Activated T-cell treated with anti-CD3 and anti-CD28 coated beads, Interleukin-2, amount 50 U/mL, for 24 hours (primary cell): ENCODE measurements at regions not wholly inside any gene's neighbourhood (a gene's known extent, or its start where the extent isn't known, plus 50 kb on each side); places are given as distances from the start of the nearest gene placed in this dataset.

Source experiments
- DNase-seq: peaks from one replicate; pipeline ENCODE4 v3.0.0-alpha.2; 2020
- H3K27ac Mint-ChIP-seq: 2 replicates; pipeline ENCODE4 v1.8.0; 2020; ENCODE audit warnings: mild to moderate bottlenecking, mixed read lengths
- H3K27me3 Mint-ChIP-seq: 2 replicates; pipeline ENCODE4 v1.8.0; 2020; ENCODE audit warnings: mixed read lengths
- H3K36me3 Mint-ChIP-seq: 2 replicates; pipeline ENCODE4 v1.8.0; 2020; ENCODE audit warnings: low read depth, mixed read lengths
- H3K4me1 Mint-ChIP-seq: 2 replicates; pipeline ENCODE4 v1.8.0; 2020; ENCODE audit warnings: low read depth, mixed read lengths
- H3K4me3 Mint-ChIP-seq: 2 replicates; pipeline ENCODE4 v1.8.0; 2020; ENCODE audit warnings: mild to moderate bottlenecking, moderate library complexity, mixed read lengths
- H3K9me3 Mint-ChIP-seq: 2 replicates; pipeline ENCODE4 v1.8.0; 2020; ENCODE audit warnings: mixed read lengths

DNA sequence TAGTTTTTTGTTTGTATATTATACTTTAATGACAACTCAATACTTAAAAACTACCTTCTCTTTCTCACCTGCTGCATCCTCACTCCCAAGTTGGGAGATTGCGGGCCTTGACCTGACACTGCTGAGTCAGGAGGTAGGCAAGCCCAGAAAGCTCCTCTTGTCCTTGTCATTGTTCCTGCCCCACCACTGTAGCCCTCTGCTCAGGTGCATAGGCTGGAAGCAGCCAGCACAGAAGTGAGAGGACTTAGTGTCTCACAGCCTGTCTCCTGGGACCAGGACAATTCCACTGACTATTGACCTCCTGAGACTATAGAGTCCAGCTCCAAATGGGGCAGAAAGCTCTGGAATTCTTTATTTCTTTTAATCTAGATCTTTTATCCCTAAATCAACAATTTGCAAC, 123.5 kb upstream of the NDP start:
- no peak overlapping the region for H3K27ac Mint-ChIP-seq
- H3K36me3 Mint-ChIP-seq: no peaks in the 10 kb centered on the region
- no peaks in the 10 kb centered on the region for H3K9me3 Mint-ChIP-seq
- no peaks in the 10 kb centered on the region for H3K4me1 Mint-ChIP-seq
- peaks cover 52% of the 10 kb centered on the region for H3K27me3 Mint-ChIP-seq
- no peak for DNase-seq
- H3K4me3 Mint-ChIP-seq: no peak overlapping the region

- Mint-ChIP-seq H3K27me3 (peaks cover 41% of the 10 kb centered on the region), H3K4me1 (no peaks in the 10 kb centered on the region)
These were observed 121.8 kb upstream of the NDP start for GRCh38 chrX:44094821-44095530.

GRCh38 chrX:44093431-44093830, 120.2 kb upstream of the NDP start:
- H3K27me3 Mint-ChIP-seq: peaks cover 34% of the 10 kb centered on the region
- no peak overlapping the region for H3K4me3 Mint-ChIP-seq
- H3K27ac Mint-ChIP-seq: no peak overlapping the region
- DNase-seq: no peak
- no peaks in the 10 kb centered on the region for H3K36me3 Mint-ChIP-seq
- no peaks in the 10 kb centered on the region for H3K4me1 Mint-ChIP-seq
- no peaks in the 10 kb centered on the region for H3K9me3 Mint-ChIP-seq

More at GRCh38 chrX:44094821-44095530, 121.8 kb upstream of the NDP start:
- H3K27ac Mint-ChIP-seq: no peak overlapping the region
- no peak for DNase-seq
- H3K9me3 Mint-ChIP-seq: no peaks in the 10 kb centered on the region
- no peaks in the 10 kb centered on the region for H3K36me3 Mint-ChIP-seq
- no peak overlapping the region for H3K4me3 Mint-ChIP-seq

GRCh38 chrX:44092778-44093177, 119.6 kb upstream of the NDP start:
- Mint-ChIP-seq H3K9me3 (no peaks in the 10 kb centered on the region), H3K27ac (no peak overlapping the region), H3K27me3 (peaks cover 33% of the 10 kb centered on the region), H3K4me3 (no peak overlapping the region), H3K4me1 (no peaks in the 10 kb centered on the region), H3K36me3 (no peaks in the 10 kb centered on the region)
- DNase-seq: no peak

- Mint-ChIP-seq H3K27me3 (peaks cover 29% of the 10 kb centered on the region), H3K4me3 (no peak overlapping the region), H3K9me3 (no peaks in the 10 kb centered on the region), H3K36me3 (no peaks in the 10 kb centered on the region), H3K4me1 (no peaks in the 10 kb centered on the region), H3K27ac (no peak overlapping the region)
- DNase-seq: no peak
These were observed 115.4 kb upstream of the NDP start for GRCh38 chrX:44088510-44089144.

DNA sequence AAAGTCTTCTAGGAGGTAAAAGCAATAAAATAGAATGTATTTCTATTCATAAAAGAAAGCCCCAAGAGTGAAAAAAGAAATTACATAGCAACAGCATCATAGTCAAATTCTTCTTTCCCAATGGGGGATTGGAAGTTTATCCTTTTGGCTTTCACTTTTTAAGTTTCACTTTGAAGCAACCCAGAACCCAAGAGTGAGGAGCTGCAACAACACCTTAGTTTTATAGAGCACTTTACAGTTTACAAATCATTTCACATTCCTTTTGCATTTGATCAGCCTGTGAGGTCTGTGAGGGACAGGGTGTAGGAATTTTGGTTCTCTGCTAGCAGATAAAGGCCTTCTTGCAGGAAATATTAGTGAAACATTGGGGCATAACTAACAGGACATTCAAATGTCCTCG, 112.0 kb upstream of the NDP start:
- no peaks in the 10 kb centered on the region for H3K36me3 Mint-ChIP-seq
- H3K27me3 Mint-ChIP-seq: peaks cover 36% of the 10 kb centered on the region
- no peak for DNase-seq
- no peaks in the 10 kb centered on the region for H3K9me3 Mint-ChIP-seq
- no peak overlapping the region for H3K4me3 Mint-ChIP-seq
- no peaks in the 10 kb centered on the region for H3K4me1 Mint-ChIP-seq
- no peak overlapping the region for H3K27ac Mint-ChIP-seq

GRCh38 chrX:44082829-44083228, 109.6 kb upstream of the NDP start:
- DNase-seq: no peak
- H3K27ac Mint-ChIP-seq: no peak overlapping the region
- H3K4me1 Mint-ChIP-seq: no peaks in the 10 kb centered on the region
- peaks cover 44% of the 10 kb centered on the region for H3K27me3 Mint-ChIP-seq
- no peak overlapping the region for H3K4me3 Mint-ChIP-seq
- peaks cover 5% of the 10 kb centered on the region for H3K9me3 Mint-ChIP-seq
- H3K36me3 Mint-ChIP-seq: no peaks in the 10 kb centered on the region

DNA sequence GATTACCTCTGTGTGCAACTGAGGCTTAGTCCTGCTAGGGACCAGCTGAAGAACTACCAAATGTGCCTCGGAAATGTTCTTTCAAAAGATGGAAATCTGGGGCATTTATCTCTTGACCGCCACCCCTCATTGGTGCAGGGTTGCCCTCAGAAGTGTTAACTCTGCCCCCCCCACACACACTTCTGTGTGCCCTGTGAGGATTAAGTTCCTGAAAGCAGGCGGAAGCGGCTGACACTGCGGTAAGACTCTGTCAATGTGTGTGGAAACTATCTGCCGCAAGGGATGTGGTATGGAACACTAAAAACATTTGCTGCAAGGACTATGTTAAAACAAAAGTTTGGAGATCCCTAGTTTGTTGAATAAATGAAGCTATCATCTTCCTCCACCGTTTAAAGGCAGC, 106.9 kb upstream of the NDP start:
- Mint-ChIP-seq H3K4me3 (no peak overlapping the region), H3K4me1 (peaks cover 10% of the 10 kb centered on the region), H3K36me3 (no peaks in the 10 kb centered on the region), H3K9me3 (peaks cover 9% of the 10 kb centered on the region), H3K27me3 (peaks cover 46% of the 10 kb centered on the region), H3K27ac (no peak overlapping the region)
- no peak for DNase-seq

- H3K9me3 Mint-ChIP-seq: peaks cover 2% of the 10 kb centered on the region
- peaks cover 10% of the 10 kb centered on the region for H3K4me1 Mint-ChIP-seq
- H3K4me3 Mint-ChIP-seq: no peak overlapping the region
- peaks cover 52% of the 10 kb centered on the region for H3K27me3 Mint-ChIP-seq
- no peak overlapping the region for H3K27ac Mint-ChIP-seq
- no peak for DNase-seq
- H3K36me3 Mint-ChIP-seq: no peaks in the 10 kb centered on the region
These were observed 99.4 kb upstream of the NDP start for GRCh38 chrX:44072631-44073030.

DNA sequence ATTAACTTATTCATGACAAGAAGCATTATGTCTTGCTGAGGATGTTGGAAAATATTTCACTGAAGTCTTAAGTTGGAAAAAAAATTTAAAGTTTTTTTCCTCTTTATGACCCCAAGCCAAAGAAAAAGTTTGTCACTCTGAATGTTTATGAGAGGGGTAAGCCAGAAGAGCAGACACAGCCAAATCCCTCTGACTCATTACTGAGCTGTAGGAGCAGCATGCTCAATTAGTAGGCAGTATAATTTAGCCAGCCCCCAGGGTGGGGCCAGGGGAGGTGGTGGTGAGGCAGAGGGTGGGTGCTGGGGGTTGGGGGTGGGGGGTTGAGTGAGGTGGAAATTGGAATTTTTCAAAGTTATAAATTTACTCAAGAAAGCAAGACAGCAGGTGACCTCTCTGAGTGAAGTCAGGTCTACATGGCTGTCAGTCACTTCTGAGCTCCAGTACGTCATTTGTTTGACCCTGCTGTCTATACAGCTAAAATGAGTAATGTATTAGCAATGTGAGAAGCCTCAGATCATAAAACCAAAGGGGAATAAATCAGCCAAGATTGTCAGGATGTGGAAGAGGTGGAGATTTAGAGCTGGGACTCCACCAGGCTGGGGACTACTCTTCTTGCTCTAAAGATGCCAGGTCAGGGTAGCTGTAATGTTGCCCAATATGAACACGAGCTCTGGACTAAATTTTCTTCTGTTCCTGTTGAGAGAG, 98.8 kb upstream of the NDP start:
- Mint-ChIP-seq H3K27me3 (peaks cover 53% of the 10 kb centered on the region), H3K27ac (no peak overlapping the region), H3K4me1 (peaks cover 10% of the 10 kb centered on the region), H3K9me3 (peaks cover under 1% of the 10 kb centered on the region), H3K4me3 (no peak overlapping the region), H3K36me3 (no peaks in the 10 kb centered on the region)
- no peak for DNase-seq

DNA sequence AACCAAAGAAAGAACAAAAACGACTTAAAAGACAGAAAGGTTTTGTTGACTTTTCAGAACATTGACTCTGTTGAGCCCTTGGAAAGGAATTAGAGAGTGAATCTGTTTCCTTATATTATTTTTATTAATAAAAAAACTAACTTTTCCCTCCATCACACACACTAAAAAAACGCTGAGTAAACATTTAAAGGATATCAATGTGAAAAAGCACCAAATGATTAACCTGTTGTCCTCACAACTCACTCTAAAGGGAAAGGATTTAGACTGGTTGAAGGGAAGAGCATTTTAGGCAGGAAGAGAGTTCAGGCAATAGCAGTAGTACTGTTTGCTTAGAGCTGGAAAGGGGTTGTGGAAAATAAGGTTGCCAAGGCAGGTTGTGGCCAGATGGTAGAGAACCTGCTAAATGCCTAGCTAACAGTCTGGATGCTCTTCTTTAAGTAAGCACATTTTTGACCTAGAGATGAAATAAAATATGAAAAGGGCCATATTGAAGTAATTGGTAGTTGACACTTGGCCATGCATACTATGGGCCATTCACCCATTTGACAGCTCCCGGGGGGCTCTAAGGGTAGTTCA, 98.0 kb upstream of the NDP start:
- peaks cover 2% of the 10 kb centered on the region for H3K9me3 Mint-ChIP-seq
- H3K36me3 Mint-ChIP-seq: no peaks in the 10 kb centered on the region
- no peak overlapping the region for H3K27ac Mint-ChIP-seq
- no peak for DNase-seq
- no peak overlapping the region for H3K4me3 Mint-ChIP-seq
- peaks cover 5% of the 10 kb centered on the region for H3K4me1 Mint-ChIP-seq
- peaks cover 59% of the 10 kb centered on the region for H3K27me3 Mint-ChIP-seq

- no peak overlapping the region for H3K4me3 Mint-ChIP-seq
- peaks cover 59% of the 10 kb centered on the region for H3K27me3 Mint-ChIP-seq
- DNase-seq: no peak
- H3K9me3 Mint-ChIP-seq: peaks cover 2% of the 10 kb centered on the region
- H3K36me3 Mint-ChIP-seq: no peaks in the 10 kb centered on the region
- H3K4me1 Mint-ChIP-seq: no peaks in the 10 kb centered on the region
- no peak overlapping the region for H3K27ac Mint-ChIP-seq
These were observed 94.9 kb upstream of the NDP start for GRCh38 chrX:44068043-44068442.

- H3K36me3 Mint-ChIP-seq: no peaks in the 10 kb centered on the region
- no peak overlapping the region for H3K4me3 Mint-ChIP-seq
- H3K9me3 Mint-ChIP-seq: peaks cover 2% of the 10 kb centered on the region
- H3K27me3 Mint-ChIP-seq: peaks cover 52% of the 10 kb centered on the region
- DNase-seq: no peak
- H3K27ac Mint-ChIP-seq: no peak overlapping the region
- no peaks in the 10 kb centered on the region for H3K4me1 Mint-ChIP-seq
These were observed 90.4 kb upstream of the NDP start for GRCh38 chrX:44063606-44064005.

- Mint-ChIP-seq H3K4me3 (no peak overlapping the region), H3K27ac (no peak overlapping the region), H3K4me1 (no peaks in the 10 kb centered on the region), H3K9me3 (peaks cover 2% of the 10 kb centered on the region), H3K36me3 (no peaks in the 10 kb centered on the region), H3K27me3 (peaks cover 54% of the 10 kb centered on the region)
- no peak for DNase-seq
These were observed 89.7 kb upstream of the NDP start for GRCh38 chrX:44062840-44063239.
